ENCODE measurements at regions not wholly inside any gene's neighbourhood (a gene's known extent, or its start where the extent isn't known, plus 50 kb on each side); places are given as distances from the start of the nearest gene placed in this dataset.

GRCh38 chr12:74816398-74817175, 279.0 kb downstream of the ATXN7L3B start:
- DNase-seq (ENCODE audit: low read depth in 2 of 2) = no peak

- DNase-seq (ENCODE audit: low read depth in 2 of 2) = no peak
Observed at GRCh38 chr12:74817499-74817898, 279.9 kb downstream of the ATXN7L3B start.

GRCh38 chr12:74818412-74818811, 280.8 kb downstream of the ATXN7L3B start:
- DNase-seq (ENCODE audit: low read depth in 2 of 2) = no peak

GRCh38 chr12:74820324-74820723, 282.7 kb downstream of the ATXN7L3B start:
- no peak for DNase-seq (ENCODE audit: low read depth in 2 of 2)

GRCh38 chr12:74836567-74836966, 298.9 kb downstream of the ATXN7L3B start:
- no peak for DNase-seq (ENCODE audit: low read depth in 2 of 2)

- no peak for DNase-seq (ENCODE audit: low read depth in 2 of 2)
Observed at GRCh38 chr12:74846116-74846515, 308.5 kb downstream of the ATXN7L3B start.

- DNase-seq (ENCODE audit: low read depth in 2 of 2) = no peak
Observed at GRCh38 chr12:74847169-74847568, 309.5 kb downstream of the ATXN7L3B start.

- DNase-seq (ENCODE audit: low read depth in 2 of 2) = no peak
Observed at GRCh38 chr12:74848006-74848405, 310.4 kb downstream of the ATXN7L3B start.

- no peak for DNase-seq (ENCODE audit: low read depth in 2 of 2)
Observed at GRCh38 chr12:74849801-74850200, 312.2 kb downstream of the ATXN7L3B start.

GRCh38 chr12:74871817-74872216, 334.2 kb downstream of the ATXN7L3B start:
- no peak for DNase-seq (ENCODE audit: low read depth in 2 of 2)

GRCh38 chr12:74885775-74886174, 323.9 kb downstream of the KCNC2 start:
- no peak for DNase-seq (ENCODE audit: low read depth in 2 of 2)

- DNase-seq (ENCODE audit: low read depth in 2 of 2) = no peak
Observed at GRCh38 chr12:74889073-74889472, 320.6 kb downstream of the KCNC2 start.

- peak; percentile 15 to 19 for DNase-seq (ENCODE audit: low read depth in 2 of 2)
Observed at GRCh38 chr12:74889563-74890236, 319.9 kb downstream of the KCNC2 start.

- peak; percentile 69 to 71 for DNase-seq (ENCODE audit: low read depth in 2 of 2)
Observed at GRCh38 chr12:74890237-74890599, 319.4 kb downstream of the KCNC2 start.

GRCh38 chr12:74891083-74891668, 318.5 kb downstream of the KCNC2 start:
- no peak for DNase-seq (ENCODE audit: low read depth in 2 of 2)

GRCh38 chr12:74892057-74892633, 317.5 kb downstream of the KCNC2 start:
- no peak for DNase-seq (ENCODE audit: low read depth in 2 of 2)

GRCh38 chr12:74896186-74896585, 313.5 kb downstream of the KCNC2 start:
- no peak for DNase-seq (ENCODE audit: low read depth in 2 of 2)

GRCh38 chr12:74897425-74898211, 312.0 kb downstream of the KCNC2 start:
- DNase-seq (ENCODE audit: low read depth in 2 of 2) = no peak

GRCh38 chr12:74899031-74899829, 310.4 kb downstream of the KCNC2 start:
- peak in 1 of 2 experiments; percentile 1 for DNase-seq (ENCODE audit: low read depth in 2 of 2)

- DNase-seq (ENCODE audit: low read depth in 2 of 2) = no peak
Observed at GRCh38 chr12:74900232-74900631, 309.4 kb downstream of the KCNC2 start.

- DNase-seq (ENCODE audit: low read depth in 2 of 2) = no peak
Observed at GRCh38 chr12:74903522-74903921, 306.1 kb downstream of the KCNC2 start.
